HG03432 (cell line): ENCODE measurements at regions not wholly inside any gene's neighbourhood (a gene's known extent, or its start where the extent isn't known, plus 50 kb on each side); places are given as distances from the start of the nearest gene placed in this dataset.

Experiments
- ATAC-seq: cut with Tn5 transposase; IDR thresholded peaks from one replicate; pipeline ENCODE4 v1.9.1; 2021; ENCODE audit warnings: mild to moderate bottlenecking, moderate library complexity; ENCODE audit not compliant: unreplicated experiment

DNA sequence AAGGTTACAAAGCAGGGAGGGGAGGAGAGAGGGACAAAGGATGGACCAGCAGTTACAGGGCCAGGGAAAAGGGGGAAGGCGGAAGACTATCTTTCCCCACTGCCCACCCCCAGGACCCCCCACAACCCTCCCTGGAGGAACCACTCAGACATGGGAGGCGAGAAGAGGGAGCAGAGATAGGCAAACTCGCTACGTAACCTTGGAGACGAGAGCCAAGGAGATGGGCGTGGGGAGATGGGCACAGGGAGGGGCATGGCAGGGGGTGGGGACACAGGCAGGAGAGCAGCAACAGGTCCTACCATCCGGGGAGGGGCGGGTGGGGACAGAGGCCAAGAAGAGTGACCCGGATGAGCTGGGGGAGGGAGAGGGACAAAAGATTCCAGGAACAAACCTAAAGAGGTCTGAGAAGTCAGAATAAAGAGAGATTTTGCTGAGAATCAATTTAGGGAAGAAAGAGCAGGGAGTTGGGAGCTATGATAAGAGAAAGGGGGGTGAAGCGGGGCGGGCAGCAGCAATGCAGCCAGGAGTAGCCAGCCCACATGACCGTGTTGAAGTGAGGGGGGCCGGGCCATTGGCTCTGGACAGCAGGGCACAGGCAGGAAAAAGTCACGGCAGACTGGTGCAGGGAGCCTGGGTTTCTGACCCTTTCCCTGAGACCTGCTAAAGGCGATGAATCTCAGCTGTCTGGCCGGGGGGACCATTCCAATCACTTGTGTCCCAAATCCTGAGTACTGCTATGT is 128.4 kb downstream of the BUD13 start:
- ATAC-seq: no peak

DNA sequence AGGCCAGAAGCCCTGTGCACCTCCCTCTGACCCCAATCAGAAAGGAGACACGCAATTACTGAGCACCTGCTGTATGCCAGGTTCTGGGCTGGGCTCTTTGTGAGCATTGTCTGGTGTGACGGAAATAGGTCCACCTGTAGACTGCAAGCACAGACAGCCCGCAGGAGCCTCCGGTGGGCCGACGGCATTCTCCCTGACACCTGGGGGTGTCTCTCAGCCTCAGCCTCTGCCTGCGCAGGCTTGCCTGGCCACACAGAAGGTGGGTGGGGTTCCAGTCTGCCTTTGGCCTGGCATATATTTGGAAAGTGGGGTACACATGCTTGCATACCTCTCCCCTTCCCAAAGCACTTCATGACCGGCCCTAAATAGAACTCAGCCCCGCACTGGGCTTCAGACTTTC is 129.3 kb downstream of the BUD13 start:
- ATAC-seq: no peak

GRCh38 chr11:116642902-116643301 is 129.9 kb downstream of the BUD13 start:
- no peak for ATAC-seq

- no peak for ATAC-seq
Measured at GRCh38 chr11:116642481-116642880, 130.3 kb downstream of the BUD13 start.

GRCh38 chr11:116641561-116642045 is 131.2 kb downstream of the BUD13 start:
- ATAC-seq: no peak

DNA sequence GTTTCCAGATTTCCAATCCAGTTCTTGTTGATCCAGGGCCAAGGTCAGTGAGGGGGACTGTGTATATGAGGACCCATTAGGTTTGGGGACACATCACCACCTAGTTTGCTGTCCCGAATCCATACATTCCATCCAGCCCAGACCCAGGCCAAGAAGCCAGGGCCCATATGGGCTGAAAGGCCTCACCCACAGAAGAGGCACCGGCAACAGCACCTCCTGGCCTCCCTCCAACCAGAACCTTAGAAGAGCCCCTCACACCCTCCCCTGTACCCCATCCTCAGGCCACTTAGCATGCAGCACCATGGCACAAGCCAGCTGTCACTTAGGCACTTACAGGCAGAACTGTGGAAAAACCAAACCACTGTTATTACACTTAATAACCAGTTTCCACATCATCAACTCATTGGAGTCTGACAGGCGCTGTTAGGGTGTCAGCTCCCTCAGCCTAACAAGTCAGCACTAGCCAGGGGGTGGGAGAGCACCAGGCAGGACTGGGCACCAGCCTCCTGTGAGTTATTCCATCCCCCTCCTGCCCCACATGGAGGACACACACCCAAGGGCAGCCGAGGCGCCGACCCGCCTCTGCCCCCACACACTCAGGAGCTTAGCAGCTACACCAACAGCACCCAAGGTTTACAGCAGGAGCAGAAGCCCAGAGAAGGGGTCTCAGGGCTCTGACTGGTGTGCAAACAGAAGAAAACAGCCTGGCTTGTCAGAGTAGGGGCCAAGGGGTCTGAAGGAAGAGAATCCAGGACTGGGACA is 132.0 kb downstream of the BUD13 start:
- ATAC-seq: no peak

DNA sequence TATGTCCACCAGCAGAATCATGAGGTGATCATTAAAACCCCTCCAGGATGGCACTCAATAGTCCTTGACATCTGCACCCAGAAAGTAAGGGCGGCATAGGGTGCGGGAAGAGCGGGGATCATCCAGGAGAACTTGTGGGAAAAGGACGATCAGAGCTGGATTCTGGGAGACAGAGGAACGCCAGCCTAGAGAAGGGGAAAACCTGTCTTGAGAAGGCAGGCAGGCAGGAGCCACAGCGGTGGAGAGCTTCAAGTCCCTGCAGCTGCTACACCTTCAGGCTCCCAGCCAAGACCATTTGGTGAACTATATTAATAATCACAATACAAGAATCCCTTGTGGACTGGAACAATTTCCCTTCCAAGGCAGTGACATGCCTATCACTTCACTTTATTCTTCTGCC is 134.3 kb downstream of the BUD13 start:
- no peak for ATAC-seq

DNA sequence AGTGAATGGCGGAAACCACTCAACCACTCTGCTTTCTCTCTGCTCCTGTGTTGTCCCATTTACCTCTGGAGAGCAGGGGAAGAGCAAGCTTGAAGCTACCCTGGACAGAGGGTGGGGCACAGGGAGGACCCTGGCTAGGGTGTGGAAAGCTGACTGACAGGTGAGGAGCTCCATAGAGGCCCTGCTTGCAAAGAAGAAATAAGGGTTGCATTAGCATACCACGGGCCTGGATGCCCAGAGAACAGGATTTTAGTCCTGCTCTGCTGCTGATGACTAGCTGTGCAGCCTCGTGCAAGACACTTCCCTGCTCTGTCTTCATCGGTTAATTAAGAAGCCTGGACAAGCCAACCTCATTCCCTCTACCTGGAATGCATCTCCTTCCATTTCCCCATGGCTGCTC is 135.0 kb downstream of the BUD13 start:
- ATAC-seq: no peak

DNA sequence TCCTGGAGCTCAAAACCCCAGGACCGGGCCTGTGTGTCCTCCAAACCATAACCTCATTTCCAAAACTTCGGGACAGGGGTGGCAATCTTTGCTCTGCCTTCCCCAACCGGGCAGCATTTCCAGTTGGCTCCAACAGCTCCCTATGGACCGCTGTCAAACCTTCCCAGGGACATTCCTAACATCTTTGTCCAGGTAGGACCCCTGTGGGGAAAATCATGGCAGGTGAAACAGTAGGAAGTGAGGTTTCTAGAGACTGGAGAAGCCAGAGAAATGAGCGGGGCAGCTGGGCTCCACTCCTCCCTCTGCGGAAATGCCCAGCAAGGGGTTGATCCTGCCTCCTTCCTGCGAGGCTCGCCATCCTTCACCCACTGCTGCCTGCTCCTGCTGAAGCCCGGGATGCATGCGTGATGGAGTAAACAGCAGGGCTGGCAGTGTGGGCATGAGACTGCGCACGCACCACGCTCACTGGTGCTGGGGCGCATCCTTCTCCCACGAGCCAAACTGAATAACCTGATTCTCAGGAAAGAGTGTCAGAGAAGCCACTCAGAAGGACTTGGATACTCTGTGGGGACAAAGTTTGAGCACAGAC is 136.4 kb downstream of the BUD13 start:
- no peak for ATAC-seq

DNA sequence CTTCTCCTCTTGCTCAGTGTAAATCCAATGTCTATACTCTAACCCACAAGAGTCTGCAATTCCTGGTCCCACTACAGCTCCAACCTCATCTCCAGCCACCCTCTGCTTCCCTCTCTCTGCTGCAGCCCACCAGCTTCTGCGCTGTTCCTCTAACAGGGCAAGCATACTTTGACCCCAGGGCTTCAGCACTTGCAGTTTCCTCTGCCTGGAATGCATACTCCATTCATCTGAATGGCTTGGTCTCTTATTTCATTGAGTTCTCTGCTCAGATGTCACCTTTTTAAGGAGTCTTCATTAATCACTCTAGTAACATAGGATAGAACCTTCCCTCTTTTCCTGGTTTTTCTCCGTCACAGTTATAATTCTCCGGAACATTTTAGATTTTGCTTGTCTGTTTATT is 141.6 kb downstream of the BUD13 start:
- ATAC-seq: no peak

GRCh38 chr11:116618461-116618860 is 154.3 kb downstream of the BUD13 start:
- ATAC-seq: no peak

GRCh38 chr11:116615211-116615865 is 157.4 kb downstream of the BUD13 start:
- no peak for ATAC-seq

DNA sequence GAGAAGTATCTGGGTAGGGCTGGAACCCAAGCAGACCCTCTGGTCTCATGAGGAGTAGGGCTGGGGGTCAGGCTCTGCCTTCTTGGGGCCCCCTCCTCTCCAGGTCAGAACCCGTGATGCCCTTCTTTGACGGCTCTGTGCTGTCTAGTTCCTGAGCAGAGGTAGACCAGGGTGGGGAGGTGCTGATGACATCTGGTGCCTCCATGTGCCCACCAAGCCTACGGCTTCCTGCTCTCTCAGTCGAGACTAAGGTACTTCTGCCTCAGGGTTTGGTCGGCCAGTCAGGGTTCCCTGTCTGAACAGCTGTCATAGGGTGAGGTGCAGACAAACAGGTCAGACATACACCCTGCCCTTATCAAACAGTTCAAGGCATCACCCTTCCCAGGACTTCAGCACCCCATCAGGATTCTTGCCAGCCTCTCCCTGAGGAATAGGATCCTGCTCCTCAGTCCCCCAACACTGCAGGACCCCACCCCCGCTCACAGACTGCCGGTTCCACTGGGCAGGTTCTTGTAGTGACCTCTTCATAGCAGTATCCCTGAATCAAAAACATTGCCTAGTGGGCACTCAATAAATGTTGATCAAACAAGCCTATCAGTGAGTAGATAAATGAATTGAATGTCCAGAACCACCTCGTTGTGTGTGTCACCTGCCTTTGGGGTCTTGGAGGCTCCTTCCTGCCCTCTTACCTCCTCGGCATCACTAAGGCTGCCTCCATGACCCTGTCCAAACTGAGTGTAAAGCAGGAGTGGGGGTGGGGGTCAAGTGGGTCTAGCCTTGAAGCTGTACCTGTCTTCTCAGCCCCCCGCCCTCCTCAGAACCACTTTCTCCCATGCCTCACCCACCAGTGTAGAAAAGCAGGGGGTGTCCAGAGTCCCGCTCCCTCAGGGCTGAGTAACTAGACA is 158.2 kb downstream of the BUD13 start:
- ATAC-seq: no peak

DNA sequence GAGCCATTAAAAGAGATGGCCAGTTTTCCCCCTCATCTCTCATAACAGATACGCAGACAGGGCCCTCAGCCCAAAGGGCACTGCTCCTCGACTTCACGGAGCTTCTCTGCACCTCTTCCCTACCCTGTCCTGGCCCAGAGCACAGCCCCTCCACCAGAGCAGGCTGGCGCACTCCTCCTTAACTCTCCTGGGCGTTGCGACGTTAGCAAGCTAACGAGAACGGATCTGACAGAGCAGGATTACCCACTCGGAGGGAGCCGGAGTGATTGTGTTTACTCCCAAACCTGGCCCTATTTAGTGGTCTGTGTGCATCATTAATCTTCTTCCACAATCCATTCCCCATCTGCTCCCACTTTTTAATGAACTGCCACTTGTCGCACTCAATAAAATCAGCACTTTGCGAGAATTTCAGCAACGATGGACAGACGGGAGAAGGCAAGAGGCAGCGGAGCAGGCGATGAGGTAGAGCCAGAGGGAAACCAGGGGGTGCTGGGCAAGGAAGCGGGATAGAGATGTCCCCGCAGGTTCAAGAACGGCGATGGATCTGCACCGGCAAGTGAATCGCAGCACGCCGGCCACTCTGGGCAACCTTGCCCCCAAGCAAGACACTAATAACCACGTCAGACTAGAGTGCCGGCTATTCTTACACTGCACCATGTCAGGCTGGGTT is 159.4 kb downstream of the BUD13 start:
- no peak for ATAC-seq

DNA sequence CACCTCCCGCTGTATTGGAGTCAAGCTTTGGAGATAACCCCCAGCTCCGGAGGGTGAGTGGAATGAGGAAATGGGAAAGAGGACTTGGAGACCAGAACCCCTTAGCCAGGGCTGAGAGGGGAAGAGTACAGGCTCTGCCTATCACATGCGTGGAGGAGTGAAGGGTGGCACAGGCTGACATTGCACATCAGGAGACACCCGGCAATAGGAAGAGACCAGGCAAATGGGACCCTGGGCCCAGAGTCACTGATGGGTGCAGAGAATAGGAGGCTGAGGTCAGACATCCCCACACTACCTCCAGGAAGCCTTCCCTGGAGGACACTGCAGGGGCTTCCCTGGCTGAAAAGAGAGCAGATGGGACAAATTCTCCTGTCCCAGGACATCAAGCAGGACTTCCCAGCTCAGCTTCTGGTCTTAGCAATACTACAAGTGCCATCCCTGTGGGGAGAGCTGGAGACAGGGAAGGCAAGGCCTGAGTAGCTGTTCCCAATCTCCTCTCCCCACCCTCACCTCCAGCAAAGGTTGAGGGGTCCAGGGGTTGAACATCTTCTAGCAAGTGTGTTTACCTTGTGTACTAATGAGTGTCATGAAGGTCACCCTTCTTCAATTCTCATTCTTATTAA is 160.7 kb downstream of the BUD13 start:
- no peak for ATAC-seq

DNA sequence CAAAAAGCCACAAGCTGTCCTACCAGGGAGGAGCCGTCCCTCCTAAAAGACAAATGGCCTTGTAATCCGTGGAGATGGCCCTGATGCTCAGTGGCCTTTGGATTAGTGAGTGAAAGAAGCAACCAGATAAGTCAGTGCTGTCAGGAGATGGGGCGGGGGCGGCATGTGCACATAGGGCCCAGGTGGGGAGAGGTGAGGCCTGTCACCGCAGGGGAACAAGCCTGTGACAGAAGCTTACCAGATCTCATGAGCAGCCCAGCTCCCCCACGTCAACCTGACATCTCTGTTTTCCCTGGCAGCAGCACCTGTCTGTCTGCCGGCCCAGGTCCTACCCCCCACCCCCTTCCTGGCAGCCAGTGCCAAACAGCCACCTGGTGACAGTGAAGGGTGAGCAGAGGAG is 162.6 kb downstream of the BUD13 start:
- no peak for ATAC-seq

DNA sequence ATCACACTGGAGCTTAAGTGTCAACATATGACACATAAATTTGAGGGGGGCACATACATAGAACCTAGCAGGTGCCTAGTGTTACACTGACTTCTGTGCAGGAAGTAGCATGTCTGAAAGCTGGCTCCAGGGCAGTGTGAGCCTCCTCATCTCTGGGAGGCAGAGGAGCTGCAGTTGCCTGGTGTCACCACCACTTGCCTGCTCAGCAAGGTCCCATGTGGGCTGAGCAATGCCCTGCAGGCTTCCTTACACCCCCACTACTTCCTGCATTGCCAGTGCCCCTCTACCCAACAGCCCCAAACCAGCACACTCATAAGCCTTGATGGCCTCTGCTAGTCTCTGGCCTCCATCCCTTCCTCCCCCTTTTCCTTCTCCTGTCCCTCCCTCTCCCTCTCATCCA is 165.8 kb downstream of the BUD13 start:
- ATAC-seq: no peak

GRCh38 chr11:116605543-116606459 is 167.0 kb downstream of the BUD13 start:
- no peak for ATAC-seq
